WI38 (cell line): ENCODE measurements at regions not wholly inside any gene's neighbourhood (a gene's known extent, or its start where the extent isn't known, plus 50 kb on each side); places are given as distances from the start of the nearest gene placed in this dataset.

ENCODE experiments used
- H3K4me3 ChIP-seq: 2 replicates; pipeline ENCODE4 v1.5.1; 2011; ENCODE audit warnings: low read depth, mild to moderate bottlenecking, control low read depth, low read length
- TF ChIP-seq, protein P1 (sequence below): IDR thresholded peaks from 2 replicates; pipeline ENCODE4 v1.5.1; 2012; ENCODE audit warnings: low read depth, mild to moderate bottlenecking, control low read depth, low read length

DNA sequence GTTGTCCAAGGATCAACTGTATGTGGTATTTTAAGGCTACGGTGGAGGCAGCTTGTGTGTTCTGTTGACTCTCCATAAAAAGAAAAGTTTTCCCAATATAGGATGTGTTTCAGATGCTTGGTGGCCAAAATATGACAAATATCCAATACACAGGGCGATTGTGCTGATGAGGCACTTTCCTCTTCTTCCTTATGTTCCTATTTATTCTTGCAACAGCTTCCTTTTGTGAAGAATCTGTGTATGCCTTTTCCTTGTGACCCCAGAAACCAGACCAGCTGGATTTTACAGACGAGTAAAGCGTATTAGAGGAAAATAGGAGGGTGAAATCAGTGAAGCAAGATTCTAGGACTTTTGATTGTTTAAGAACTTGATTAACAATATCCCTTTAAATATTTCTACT, 452.0 kb downstream of the DMAC1 start:
- no peak overlapping the region for H3K4me3 ChIP-seq

DNA sequence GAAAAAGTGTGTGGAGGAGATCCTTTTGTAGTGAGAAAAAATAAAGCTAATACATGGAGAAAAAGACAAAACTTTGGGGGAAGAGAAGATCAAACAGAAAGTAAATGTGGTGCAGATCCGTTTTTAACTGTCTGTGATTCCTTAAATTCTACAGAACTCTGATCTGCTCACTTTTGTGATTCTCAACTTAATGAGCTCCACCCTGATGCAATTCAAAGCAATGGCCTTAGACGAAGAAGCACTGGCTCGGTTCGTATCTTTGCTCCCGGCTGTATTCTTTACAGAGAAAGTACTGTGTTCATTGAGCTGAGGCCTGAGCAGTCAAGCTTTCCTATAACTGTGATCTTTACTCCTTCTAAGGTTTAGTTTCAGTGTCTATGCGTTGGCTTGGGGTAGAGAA, 453.4 kb downstream of the DMAC1 start:
- TF ChIP-seq, protein P1, sequence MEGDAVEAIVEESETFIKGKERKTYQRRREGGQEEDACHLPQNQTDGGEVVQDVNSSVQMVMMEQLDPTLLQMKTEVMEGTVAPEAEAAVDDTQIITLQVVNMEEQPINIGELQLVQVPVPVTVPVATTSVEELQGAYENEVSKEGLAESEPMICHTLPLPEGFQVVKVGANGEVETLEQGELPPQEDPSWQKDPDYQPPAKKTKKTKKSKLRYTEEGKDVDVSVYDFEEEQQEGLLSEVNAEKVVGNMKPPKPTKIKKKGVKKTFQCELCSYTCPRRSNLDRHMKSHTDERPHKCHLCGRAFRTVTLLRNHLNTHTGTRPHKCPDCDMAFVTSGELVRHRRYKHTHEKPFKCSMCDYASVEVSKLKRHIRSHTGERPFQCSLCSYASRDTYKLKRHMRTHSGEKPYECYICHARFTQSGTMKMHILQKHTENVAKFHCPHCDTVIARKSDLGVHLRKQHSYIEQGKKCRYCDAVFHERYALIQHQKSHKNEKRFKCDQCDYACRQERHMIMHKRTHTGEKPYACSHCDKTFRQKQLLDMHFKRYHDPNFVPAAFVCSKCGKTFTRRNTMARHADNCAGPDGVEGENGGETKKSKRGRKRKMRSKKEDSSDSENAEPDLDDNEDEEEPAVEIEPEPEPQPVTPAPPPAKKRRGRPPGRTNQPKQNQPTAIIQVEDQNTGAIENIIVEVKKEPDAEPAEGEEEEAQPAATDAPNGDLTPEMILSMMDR = no peak
- H3K4me3 ChIP-seq = no peak overlapping the region

More for the DNA sequence above, 452.0 kb downstream of the DMAC1 start:
- TF ChIP-seq, protein P1 = no peak

DNA sequence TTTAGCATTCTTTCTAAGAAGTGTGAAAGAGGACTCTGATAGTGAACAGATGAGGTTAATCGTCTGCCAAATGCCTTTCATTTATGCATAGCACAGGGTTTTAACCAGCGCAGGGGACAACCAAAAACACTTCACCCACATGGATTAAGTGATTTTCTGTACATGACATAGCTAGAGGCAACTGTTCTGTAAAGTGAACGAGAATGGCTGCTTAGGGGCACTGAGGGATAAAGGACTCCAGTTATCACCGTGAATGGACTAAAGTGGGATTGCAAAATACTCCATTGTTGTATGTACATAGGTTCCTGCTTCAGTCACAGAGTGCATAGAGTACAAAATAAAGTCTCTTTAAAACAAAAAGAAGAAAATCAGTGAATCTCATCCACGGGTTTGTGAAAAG, 456.8 kb downstream of the DMAC1 start:
- TF ChIP-seq, protein P1 = no peak
- H3K4me3 ChIP-seq = no peak overlapping the region

DNA sequence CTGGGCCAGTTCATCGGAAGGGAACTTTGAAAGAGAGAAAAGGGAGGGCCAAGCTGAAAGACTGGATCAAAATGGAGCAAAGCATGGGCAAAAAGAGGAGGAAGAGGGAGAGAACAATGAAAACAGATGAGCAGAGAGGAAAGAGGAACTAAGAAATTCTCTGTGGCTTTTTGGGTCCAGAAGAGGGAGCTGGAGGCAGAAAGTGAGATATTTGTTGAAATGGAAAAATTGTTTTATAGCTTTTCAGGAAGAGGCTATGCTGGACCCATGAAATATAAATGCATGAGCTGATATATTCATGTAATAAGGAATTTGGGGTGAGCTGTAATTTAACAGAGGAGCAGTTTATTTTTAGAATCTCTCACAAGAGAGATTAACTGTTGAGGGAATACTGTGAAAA, 457.3 kb downstream of the DMAC1 start:
- H3K4me3 ChIP-seq = no peak overlapping the region
- TF ChIP-seq, protein P1 = no peak

DNA sequence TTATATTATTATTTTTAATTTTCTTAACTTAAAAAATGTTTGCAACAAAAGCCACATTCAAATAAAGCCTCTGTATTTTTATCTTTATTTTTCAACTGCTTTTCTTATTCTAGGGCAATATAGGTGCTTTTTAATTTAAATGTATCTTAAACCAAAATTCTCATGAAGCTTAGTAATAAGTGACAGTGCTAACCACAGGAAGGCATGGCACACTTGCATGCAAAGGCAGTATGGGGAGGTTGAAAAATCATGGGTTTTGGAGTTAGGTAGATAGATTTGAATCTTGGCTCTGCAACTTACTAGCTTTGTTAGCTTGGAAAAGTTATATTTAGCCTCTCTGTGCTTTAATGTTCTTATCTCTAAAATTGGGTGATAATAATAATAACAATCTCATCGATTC, 458.0 kb downstream of the DMAC1 start:
- TF ChIP-seq, protein P1 = no peak
- no peak overlapping the region for H3K4me3 ChIP-seq

DNA sequence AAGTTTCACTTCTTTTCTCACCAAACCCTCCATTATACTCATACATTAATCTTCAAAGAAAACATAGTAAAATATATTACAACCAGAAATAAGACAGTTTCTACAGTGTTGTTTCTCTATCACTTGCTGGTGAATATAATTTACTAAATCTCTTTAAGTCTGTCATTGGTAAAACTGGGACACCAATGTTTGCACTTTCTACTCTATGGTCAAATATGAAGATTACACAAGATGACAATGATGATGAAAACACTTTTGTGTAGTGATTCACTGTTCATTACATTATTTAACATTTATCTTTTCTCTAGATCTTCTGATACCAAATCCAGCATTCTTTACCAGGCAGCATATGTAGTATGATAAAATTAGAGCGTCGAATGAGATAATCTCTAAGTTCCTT, 459.1 kb downstream of the DMAC1 start:
- no peak overlapping the region for H3K4me3 ChIP-seq
- TF ChIP-seq, protein P1 = no peak

DNA sequence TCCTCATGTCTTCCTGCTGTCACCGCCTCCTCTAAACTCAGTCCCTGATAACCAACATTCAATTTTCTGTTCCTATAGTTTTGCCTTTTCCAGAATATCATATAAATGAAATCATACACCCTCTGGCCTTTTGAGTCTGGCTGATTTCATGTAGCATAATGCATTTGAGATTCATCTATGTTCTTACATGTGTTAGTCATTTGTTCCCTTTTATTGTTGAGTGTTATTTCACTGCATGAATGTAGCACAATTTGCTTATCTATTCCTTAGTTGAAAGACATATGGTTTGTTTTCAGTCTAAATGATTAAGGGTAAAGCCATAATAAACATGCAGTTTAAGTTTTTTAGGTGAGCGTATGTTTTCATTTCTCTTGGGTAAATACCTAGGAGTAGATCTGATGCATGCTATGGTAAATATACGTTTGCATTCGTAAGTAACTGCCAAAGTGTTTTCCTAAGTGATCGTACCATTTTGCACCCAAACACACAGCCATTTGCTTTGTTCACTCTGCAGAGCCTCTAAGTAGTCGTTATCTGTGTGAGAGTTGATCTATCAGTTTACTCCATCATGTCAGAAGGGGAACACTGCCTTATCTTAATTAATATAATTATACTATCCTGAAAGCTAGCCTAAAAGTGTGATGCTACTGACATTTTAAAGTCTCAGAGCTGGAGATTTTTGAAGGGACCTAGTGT, 460.8 kb downstream of the DMAC1 start:
- TF ChIP-seq, protein P1 = no peak
- no peak overlapping the region for H3K4me3 ChIP-seq
